Activated gamma-delta T cell (primary cell): ENCODE measurements at regions not wholly inside any gene's neighbourhood (a gene's known extent, or its start where the extent isn't known, plus 50 kb on each side); places are given as distances from the start of the nearest gene placed in this dataset.

ENCODE experiments used
- DNase-seq: peaks from one replicate; lab custom pipeline; 2025; lab: John Stamatoyannopoulos, UW

- DNase-seq: no peak
Observed at GRCh38 chr3:30221619-30222018, 384.8 kb upstream of the TGFBR2 start.

- DNase-seq: no peak
Observed at GRCh38 chr3:30222441-30222840, 384.0 kb upstream of the TGFBR2 start.

- DNase-seq: no peak
Observed at GRCh38 chr3:30225021-30225420, 381.4 kb upstream of the TGFBR2 start.

GRCh38 chr3:30226601-30227151 lies 379.7 kb upstream of the TGFBR2 start:
- no peak for DNase-seq

GRCh38 chr3:30227571-30228301 lies 378.7 kb upstream of the TGFBR2 start:
- DNase-seq: no peak

- no peak for DNase-seq
Observed at GRCh38 chr3:30228302-30228631, 378.1 kb upstream of the TGFBR2 start.

DNA sequence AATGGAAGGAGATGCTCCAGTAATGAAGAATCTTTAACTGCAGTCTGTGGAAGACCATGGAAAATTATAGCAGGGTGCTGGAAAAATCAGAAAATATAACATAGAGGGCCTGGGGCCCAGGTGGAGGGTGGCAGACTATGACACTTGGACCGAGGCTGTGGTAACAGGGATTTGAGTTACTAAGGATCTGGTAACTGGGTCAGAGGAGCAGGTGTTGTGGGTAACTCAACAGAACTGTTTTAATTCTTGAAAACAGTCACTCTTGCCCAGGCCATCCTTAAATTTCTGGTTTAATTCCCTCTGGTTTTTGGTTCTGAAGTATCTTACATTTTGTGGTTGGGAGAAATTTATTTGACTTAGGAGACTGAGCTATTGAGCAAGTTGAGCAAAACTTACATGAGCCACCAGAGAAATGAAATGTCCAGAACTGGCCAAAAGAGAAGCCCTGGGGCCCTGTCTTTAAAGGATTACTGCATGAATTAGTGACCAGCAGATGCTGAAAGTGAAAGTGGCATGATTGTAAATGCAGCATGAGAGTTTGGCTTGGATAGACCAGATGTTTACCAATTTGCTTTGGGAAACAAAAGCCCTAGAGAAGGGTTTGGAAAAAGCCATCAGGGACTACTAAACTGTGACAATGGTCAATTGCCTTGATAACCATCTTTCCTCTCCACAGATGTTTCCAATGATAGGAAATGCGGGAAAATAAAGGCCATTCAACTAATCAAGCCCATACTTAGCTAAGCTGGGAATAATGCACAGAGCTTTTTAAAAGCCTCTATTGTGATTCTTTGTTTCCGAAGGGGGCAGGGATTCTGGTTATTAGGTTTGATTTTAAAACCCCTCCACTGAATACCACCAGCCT lies 374.9 kb upstream of the TGFBR2 start:
- DNase-seq: no peak

- DNase-seq: no peak
Observed at GRCh38 chr3:30232142-30232541, 374.3 kb upstream of the TGFBR2 start.

GRCh38 chr3:30233913-30234646 lies 372.3 kb upstream of the TGFBR2 start:
- DNase-seq: no peak

DNA sequence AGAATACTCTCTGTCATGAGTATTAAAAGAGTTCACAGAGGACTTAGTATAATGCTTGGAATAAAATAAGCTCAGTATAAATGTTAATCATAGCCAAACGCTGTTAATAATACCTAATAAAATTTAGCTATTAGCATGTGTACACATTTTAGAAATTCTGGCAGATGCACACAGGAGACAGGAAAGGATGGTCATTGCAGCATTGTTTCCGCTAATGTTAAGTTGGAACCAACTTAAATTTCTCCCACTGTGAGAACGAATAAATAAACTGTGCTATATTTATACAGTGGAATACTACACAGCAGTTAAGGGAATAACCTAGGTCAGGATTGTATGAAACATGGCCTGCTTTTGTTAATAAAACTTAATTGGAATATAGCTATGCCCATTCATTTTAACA lies 370.4 kb upstream of the TGFBR2 start:
- no peak for DNase-seq

GRCh38 chr3:30241721-30242120 lies 364.7 kb upstream of the TGFBR2 start:
- no peak for DNase-seq

DNA sequence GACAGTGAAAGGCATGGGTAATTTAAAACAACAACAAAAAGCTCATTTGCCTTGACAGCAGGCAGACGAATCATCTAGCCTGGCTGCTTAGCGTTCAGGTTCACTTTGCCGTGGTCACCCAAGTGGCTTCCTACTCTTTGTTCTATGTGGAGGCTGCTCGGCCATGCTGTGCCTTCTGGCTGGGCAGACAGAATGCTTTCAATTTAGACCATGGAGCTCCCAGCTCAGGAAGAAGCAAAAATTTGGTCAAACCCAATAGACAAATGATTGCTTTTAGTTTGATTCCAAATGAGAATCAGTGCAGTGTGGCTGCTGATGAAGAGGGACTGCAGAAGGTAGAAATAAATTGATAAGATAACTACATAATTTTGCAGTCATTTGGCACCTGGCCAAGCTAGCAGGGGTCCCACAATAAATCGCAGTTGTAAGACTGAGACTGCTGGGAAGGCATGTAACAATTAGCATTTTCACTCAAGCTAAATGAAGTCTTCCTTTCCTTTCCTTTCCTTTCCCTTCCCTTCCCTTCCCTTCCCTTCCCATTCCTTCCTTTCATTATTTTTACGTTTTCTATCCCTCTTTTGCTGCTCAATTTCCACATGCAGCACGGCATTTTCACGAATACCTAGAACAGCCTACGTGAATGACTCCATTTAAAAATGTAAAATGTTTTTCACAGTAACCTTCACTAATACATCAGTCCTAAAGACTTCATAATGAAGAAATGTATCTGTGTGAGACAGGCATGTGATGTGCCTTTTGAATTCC lies 360.4 kb upstream of the TGFBR2 start:
- DNase-seq: no peak

DNA sequence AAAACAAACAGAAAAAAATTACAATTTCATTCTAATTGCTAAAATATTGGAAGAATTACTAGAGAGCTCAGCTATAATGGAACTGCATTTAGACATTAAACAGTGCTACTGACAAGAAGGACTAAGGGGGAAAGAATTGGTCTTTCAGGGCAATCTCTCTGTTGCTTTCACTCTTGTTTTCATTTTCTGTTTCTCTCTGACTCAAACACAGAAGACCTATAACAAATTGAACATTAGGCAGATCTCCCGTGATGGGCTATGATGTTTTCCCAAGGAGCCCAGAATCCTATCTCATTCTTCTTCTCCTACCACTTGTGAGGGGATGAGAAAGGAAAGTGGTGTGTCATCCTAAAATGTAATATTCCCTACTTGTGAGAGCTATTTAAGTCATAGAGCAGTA lies 358.0 kb upstream of the TGFBR2 start:
- no peak for DNase-seq

DNA sequence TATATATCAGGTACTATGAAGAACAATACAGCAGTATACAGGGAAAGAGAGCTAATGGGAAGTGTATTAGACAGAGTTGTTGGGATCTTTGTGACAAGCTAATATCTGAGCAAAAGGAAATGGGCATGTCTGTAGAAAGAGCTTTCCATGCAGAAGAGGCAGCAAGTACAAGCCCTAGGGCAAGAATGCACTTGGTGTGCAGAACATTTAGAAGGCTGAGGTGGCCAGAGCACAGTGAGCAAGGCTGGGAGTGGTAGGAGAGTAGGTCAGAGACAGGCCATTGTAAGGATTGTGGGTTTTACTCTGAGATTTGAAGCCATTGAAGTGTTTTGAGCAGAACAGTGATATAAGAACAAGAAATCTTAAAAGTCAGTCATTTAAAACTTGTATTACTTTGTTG lies 353.9 kb upstream of the TGFBR2 start:
- no peak for DNase-seq

DNA sequence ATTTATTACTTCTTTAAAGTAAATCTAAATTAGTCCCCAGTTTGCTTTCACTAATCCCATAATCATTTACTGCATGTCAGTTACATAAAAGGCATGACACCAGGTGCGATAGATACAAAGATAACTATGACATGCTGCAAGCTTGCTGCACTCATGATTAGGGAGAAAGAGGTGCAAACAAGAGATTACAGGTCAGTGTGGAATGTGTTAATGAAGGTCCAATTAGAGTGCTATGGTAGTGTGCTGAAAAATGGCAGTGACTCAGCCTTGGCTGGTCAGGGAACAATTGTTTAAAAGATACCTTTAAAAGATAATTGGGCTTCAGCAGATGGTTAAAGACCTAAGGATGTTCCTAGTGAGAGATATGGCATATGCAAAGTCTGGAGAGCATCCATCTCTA lies 352.6 kb upstream of the TGFBR2 start:
- DNase-seq: no peak

DNA sequence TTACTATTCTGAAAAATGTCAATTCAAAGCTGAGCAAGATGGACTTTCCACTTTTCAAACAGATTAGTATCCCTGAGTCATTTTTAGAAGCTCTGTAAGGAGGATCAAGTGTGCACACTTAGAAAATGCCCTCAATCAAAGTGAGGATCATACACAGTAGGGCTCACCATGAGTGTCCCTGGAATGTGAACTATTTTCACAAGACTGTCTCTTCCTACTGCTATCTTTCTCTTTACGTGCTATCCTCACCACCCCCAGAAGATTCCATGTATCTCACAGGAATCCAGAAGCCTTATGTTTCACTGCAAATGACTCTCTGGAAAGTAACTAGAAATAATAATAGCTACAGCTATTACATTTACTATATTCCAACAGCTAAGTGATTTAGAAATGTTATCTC lies 349.9 kb upstream of the TGFBR2 start:
- DNase-seq: no peak

- DNase-seq: no peak
Observed at GRCh38 chr3:30258426-30259392, 347.7 kb upstream of the TGFBR2 start.

- no peak for DNase-seq
Observed at GRCh38 chr3:30259730-30260129, 346.7 kb upstream of the TGFBR2 start.

- no peak for DNase-seq
Observed at GRCh38 chr3:30260762-30261161, 345.6 kb upstream of the TGFBR2 start.

GRCh38 chr3:30263238-30263924 lies 343.0 kb upstream of the TGFBR2 start:
- no peak for DNase-seq
